Erythroblast (primary cell): ENCODE measurements at regions not wholly inside any gene's neighbourhood (a gene's known extent, or its start where the extent isn't known, plus 50 kb on each side); places are given as distances from the start of the nearest gene placed in this dataset.

ENCODE experiments used
- GATA1 ChIP-seq: IDR thresholded peaks from 2 replicates; pipeline ENCODE4 v1.6.1; 2011; ENCODE audit warnings: low read depth, mild to moderate bottlenecking, control low read depth, low read length, moderate library complexity
- POLR2A ChIP-seq: IDR thresholded peaks from 2 replicates; pipeline ENCODE4 v1.6.1; 2011; ENCODE audit warnings: mild to moderate bottlenecking, low read length

GRCh38 chr13:78829821-78830220 lies 170.9 kb upstream of the OBI1 start:
- TF ChIP-seq POLR2A (no peak), GATA1 (no peak)
